HT-29 (cell line): ENCODE measurements at regions not wholly inside any gene's neighbourhood (a gene's known extent, or its start where the extent isn't known, plus 50 kb on each side); places are given as distances from the start of the nearest gene placed in this dataset.

Experiments used
- DNase-seq: peaks from one replicate; pipeline ENCODE4 v3.0.0-alpha.2; 2015; ENCODE audit warnings: low spot score

DNA sequence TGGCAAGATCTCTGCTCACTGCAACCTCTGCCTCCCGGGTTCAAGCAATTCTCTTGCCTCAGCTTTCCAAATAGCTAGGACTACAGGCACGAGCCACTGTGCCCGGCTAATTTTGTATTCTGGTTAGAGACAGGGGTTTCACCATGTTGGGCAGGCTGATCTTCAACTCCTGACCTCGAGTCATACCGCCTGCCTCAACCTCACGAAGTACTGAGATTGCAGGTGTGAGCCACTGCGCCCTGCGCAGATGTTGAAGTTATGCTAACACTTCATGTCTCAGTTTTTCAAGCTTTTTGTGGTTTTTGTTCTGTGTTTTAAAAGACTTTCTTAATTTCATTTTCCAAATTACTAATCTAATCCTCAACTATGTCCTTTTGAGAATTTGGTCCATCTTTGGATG is 154.4 kb upstream of the TLL1 start:
- DNase-seq: no peak

DNA sequence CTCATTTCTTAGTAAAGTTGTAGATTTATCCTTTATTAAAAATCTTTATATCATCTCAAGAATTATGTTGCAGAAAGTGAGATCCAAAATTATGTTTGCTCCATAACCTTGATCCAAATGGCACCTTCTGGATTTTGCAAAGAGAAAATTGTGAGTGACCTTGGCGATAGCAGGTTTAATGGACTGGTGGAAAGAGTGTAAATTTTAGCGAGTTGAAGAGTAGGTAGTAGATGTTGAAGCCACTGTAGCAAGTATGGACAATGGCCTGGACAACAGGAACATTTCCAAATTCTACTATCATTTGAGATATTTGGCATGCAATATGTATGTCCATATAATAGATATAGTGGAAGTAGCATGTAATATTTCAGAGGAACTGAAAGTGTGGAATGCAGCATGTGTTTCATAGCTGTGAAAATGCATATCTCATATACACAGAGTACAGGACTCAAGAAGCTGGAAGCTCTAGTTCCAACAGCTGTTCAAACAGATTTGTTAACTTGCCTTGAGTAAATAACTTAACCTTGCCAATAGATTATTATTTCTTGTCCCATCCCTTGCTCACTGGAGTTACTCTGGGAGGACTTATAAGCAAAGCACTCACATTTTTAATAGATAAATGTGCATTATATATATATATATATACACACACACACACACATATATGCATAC is 152.5 kb upstream of the TLL1 start:
- no peak for DNase-seq

DNA sequence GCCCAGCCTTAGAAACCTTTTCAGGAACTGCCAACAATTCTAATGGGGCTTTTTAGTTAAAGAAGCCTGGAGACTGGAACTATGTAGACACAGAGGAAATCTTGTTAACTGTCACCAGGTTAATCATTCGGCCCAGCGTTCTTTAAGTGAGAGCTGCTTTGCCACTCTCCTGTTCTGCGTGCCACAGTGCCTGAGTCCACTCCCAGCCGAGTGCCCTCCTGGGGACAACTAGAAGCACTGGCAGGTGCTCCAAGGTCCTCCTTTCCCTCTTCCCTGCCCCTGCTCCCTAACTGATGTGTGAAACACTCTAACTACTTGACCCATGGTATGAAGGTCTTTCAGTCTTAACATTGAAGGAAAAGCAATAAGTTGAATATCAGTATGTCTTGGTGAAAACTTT is 151.2 kb upstream of the TLL1 start:
- DNase-seq: no peak

DNA sequence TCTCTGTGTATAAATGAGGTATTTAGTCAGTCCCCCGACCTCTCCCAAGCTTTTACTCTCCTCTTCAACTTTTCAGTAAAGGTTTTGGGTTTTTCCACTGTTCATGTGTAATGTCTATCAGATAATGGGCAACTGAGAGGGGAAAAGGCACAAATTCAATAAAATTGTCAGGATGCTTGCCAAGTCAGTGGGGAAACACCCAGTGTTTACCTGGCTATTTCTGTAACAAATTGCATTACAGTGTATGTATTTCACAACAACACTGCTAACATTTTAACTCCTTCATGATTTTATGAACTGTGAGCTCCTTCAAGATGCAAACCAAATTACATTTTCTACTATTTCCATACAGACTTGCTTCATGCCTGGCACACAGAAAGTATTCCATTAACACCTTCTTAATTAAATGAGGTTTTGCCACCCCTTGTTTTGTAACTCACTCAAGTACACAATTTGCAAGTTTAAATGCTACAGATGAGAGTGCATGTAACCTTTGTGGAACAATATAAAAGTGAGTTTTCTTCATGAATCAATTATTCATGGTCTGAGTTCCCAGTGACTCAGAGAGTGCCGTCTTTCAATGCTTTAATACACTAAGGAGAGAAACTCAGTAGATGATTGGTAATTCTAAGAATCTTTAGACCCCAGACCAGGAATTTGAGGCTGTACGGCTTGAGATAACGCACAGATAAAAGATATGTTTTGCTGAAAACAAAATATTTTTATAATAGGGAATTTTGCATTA is 149.8 kb upstream of the TLL1 start:
- DNase-seq: no peak

DNA sequence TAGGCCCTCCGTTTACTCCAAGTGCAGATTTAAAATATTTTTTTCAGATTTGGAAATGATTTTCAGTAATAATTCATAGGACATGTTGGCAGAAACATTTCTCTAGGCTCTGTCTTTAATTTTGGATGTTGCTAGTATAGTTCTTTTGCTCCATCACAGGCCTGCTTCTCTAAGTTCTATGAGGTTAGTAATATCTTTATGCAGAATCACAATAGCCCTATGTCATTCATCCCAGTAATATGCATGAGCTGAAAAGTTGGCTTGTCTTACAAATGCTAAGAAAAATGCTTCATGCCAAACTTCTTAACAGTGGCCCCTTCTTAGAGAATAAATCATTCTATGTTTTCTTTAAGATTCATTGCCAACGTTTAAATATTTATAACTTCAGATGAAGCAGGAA is 148.3 kb upstream of the TLL1 start:
- no peak for DNase-seq

DNA sequence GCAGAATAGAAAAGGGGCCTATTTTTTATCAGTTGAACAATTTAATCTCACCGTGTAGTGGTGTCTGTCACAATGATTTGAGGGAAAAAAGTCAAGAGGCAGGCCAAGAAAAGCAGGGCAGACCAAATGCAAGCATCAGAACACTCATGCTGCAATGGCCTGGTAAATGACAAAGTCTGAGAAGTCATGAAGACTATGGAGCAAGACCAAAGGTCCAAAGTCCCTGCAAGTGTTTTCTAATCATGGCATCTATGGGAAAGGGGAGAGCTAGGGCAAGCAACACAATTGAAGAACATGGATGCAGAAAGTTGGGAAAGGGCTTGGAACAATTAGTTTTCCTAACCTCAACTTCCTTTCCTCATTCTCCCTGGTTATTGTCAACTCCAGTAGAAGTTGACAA is 147.7 kb upstream of the TLL1 start:
- no peak for DNase-seq

DNA sequence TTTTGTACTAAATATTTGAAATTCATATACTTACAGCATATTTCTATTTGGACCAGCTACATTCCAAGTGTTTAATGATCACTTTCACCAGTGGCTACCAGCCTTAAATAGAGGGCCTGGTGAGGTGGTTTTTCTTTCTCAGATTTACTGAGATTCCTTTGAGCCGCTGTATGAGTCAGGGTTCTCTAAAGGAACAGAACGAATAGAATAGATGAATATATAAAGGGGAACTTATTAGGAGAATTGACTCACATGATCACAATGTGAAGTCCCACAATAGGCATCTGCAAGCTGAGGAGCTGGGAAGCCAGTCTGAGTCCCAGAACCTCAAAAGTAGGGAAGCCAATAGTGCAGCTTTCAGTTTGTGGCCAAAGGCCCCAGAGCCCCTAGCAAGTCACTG is 146.2 kb upstream of the TLL1 start:
- no peak for DNase-seq

DNA sequence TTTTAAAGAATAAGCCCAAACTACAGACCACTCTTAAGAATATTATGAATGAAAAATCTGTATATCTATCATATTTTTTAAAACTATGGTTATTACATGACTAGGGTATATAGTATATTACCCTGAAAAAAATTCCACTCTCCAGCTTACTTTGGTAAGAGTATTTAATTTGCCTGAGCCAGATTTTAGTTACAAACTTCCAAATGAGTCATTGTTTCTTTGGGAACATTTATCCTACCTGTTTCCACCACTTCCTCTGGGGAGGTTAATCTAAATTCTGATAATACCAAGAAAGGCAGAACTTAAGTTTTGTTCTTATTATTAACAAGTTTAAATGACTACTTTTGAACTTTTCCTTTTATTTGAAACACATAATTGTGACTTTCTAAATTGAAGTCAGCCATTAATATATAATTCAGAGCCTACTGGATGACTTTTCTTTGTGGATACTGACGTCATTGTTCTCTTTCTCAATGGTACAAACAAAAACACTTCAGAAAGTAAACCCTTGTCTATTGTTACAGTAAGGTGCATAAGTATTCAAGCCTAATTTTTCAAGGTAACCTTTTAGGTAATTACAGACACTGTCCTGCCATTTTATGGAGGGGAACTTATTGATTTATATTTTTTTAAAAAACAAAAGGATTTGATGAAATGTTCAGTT is 135.6 kb upstream of the TLL1 start:
- DNase-seq: no peak

DNA sequence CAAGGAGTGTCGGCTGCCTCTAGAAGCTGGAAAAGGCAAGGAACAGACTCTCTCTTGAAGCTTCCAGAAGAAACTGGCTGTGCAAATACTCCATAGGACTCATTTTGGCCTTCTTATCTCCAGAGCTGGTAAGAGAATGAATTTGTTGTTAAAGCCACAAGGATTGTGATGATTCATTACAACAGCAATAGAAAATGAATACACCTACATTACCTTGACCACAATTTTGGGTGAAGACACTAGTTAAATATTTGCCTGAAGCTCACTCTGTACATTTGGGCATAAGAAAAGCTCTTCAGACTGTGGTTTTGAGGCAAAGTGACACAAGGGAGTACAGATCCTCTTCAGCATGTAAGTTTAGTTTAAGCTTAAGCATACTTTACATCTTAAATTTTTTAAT is 134.5 kb upstream of the TLL1 start:
- no peak for DNase-seq

DNA sequence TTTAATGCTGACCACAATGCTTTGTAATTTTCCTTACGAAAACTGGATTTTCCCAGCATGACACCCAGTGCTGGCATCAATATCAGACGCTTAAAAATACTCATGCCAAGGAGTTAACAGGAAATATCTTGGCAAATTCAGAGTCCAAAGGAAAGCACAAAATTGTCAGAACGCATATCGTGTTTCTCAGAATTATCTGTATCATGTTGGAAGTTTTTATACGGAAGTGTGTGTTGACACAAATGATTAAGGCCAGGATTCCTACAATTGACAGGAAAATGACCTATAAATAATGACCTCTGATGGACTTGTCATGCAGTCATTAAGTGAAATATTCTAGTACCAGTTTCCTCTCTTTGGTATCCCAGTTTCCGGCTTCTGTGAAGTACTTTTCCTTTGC is 132.1 kb upstream of the TLL1 start:
- no peak for DNase-seq

DNA sequence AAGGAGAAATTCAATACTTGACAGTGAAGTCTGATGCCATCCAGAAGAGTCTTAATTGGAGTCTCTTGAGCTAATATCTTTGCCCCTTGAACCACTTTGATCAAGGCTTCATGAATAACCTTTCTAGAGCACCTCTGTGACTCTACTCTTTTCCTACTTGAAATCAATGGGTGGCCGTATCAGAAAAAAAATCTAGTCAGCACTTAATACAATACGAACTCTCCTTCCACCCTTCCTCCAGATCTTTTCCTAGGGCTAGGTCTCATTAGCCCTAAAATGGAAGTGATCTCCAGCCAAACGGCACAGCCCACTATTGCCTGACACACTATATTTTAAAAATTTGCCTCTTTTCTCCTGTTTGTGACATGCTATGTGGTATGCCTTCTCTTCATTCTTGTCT is 129.6 kb upstream of the TLL1 start:
- DNase-seq: no peak

DNA sequence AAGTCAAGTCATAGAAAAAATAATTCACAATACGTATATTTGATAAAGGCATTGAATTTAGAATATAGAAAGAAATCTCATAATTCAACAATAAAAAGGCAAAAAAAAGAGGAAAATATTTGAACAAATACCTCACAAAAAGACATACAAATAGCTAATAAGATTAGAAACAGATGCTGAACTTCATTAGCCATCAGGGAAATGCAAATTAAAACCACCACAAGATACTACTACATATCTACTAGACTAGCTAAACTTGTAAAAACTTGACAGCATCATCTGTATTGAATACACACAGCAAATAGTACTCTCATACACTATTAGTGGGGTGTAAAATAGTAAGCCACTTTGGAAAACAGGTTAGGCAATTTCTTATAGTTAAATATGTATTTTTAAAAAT is 128.7 kb upstream of the TLL1 start:
- DNase-seq: no peak

DNA sequence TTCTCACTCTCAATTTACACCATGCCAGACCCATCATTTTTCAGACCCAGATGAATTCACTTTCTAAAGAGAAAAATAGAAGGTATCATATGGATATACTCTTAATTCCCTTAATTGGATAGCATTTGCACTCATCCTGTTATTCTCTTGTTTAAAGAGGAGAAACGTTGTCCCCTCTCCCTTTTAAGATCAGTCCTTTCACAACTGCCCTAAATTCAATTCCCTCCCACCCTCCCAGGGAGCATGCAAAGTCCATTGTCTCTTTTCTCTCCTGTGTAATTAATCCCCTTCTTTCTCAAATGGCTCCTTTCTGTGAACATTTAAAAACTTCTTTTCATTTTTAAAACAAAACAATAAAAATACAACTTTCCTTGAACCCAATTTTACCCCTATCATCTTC is 124.7 kb upstream of the TLL1 start:
- no peak for DNase-seq

DNA sequence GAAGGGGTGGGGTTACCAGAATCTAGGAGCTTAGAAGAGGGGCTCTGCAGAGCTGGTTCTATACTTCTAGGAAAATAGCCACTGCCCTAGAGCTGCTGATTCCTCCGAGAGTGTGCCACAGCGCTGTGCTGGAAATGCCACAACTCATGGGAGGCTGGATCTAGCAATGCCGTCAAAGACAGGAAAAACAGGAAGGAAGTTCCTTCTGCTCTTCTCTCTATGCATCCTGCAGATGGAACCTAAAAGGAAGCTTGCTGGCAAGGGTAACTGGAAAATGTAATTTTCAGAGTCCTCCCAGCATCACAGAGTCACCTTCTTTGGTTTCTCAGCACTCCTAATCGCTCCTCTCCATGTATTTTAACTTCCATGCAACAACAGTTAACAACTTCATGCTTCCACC is 121.2 kb upstream of the TLL1 start:
- no peak for DNase-seq

DNA sequence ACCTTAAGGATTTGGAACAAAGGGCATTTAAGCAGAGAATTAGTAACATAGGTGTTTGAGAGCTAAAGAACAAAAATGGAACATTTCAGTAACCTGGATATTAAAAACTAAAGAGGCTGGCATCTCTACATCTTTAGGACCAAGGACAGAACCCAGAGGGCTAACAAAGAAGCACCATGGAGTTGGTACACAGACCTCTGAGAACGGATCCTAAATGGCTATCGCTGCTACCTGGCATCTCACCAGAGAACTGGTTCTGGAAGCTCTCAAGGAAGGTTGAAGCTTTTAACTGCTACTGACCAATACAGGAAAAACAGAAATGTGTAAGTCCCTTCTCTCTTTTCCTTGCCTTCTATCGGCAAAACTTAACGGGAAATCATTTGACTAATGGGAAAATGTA is 118.4 kb upstream of the TLL1 start:
- DNase-seq: no peak

DNA sequence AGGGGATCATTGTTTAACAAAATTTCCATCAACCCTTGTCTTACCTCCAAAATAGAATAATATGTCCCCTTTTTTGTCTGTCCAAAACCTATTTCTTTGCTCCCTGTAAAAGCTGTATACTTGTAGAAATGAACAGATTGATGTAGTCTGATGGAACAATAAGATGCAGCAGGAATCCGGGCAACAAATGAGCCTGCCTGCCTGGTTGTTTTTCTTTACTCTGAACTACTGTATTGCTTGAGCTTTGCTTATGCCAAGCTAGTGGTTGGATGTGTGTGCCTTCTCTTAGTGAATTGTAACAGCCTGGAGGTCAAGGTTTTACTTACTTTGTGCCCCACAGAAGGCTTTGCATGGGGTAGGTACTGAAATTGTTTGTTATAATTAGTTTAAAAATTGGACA is 116.2 kb upstream of the TLL1 start:
- no peak for DNase-seq

DNA sequence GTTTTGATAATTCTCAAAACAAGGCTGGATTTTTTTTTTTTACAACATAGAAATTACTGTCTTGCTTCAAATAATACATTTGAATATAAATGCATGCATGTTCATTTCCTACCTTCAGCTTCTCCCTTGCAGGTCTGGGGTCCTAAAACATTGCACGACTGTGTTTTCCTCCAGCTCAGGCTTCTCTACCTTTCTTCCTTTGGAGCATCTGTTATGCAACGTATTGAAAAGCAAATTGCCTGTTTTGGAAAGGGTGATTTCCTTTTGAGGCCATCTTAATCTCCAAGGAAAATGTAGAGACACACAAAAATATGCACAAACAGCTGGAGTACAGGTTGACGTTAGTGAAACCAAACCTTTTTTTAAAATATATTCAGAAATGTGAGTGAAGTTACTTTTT is 115.6 kb upstream of the TLL1 start:
- no peak for DNase-seq

DNA sequence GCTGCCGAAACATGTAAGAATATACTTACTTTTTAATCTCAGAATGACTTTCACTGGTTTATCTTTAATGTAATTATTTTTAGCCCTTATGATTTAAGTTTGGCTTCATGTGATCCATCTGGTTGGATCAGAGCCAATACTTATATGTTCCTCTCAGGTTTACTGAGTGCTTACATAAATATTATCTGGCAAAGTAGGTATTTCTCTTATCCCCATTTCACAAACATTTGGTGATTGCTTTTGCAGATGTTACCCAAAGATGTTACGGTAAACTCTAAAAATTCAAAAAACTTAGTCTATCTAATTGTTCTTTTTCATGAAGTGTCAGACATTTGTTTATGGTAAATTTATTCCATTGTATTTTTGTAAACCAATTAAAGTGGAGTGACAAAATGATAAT is 115.0 kb upstream of the TLL1 start:
- no peak for DNase-seq

DNA sequence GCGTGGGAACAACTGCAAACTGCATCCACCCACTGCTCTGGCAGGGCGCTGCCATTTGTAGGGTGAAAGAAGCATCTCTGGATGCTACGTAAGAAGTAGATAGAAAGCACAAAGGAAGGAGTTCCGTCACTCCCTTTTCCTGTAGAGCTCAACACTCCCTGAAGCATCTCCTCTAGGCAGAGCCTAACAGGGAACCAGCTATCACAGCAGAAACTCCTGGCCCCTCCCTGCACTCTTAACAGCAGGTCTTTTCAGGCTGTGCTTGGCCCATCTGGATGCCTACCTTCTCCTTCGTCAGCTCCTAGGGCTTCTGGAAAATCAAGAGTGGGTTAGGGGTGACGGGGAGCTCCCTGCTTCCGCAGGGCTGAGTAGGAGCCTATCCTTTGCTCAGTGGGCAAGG is 112.9 kb upstream of the TLL1 start:
- DNase-seq: no peak

DNA sequence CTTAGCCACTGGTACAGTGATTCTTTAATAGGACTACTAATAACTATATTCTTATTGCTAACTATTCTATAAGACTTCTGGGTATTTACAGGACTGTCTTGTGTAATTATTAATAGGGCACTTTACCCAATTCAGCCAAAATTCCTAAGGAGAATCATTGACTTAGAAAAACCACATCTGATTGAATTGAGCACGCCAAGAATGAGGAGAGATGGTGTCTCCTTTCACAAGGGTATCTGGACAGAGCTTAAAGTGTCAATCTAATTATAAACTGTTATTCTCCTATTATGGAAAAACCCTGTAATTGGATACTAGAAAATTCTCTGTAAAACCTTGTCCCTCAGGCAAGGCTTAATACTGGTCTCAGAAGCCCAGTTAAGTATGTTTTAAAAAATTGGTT is 111.1 kb upstream of the TLL1 start:
- DNase-seq: no peak

DNA sequence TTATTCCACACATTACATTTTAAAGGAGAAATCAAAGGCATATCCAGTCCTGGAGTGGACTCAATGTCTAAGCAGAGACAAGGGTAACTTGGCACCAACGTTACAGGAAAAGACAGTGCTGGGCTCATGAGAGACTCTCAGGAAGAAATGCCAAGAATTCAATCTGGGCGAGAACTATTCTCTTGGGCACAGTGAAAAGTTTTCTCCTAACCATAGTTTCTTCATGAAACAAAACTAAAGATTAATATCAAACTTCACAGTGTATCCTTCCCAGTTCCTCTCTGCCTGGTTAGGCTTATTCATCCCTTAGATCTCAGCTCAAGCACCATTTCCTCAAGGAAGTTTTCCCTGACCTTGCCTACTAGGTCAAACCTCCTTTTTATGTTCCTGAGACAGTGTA is 109.4 kb upstream of the TLL1 start:
- DNase-seq: no peak

DNA sequence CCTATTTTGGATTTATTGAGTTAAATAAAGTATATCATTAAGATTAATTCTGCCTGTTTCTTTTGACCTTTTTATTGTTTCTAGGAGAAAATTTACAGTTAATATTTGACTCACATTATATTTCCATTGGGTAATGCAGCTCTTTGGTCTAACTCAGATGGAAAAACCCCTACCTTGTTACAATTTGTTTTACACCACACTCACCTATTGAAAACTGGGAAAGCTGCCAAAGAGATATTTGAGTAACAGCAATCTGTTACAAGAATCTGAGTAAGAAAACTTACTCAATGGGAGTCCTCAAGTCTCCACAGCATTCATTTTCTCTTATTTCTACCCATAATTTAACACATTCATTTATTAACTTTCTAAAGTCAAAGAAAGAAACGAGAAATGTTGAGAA is 108.0 kb upstream of the TLL1 start:
- DNase-seq: no peak

DNA sequence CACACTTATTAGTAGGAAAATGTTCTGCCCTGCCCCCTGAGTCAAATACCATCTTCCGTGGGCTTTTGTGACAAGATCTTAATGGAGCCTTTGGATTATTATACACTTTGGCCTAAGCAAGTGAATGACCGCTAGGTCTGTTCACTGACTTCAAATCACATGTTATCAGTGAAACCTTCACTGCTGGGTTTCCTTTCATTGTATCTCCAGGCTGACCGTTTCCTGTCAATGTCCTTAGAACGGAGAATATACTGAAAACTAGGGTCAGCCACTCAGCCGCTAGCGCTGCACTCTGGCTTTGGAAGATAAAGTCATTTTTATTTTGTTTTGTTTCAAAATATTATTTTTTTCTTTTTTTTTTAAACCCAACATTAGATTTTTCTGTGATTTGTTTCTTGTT is 107.0 kb upstream of the TLL1 start:
- DNase-seq: no peak
